Adrenal gland (tissue), 9 donors: ENCODE measurements at regions not wholly inside any gene's neighbourhood (a gene's known extent, or its start where the extent isn't known, plus 50 kb on each side); places are given as distances from the start of the nearest gene placed in this dataset.
A peak's percentile ranks its signal among the peaks of the same experiment; 100 is the strongest.

ENCODE experiments used
- DNase-seq, 7 donors: peaks; one replicate each; pipeline ENCODE4 v3.0.0-alpha.2; 2019 to 2020
- H3K27ac ChIP-seq, 5 donors: fragments of 200-600 bp; sonication (generic) in 4 of 5; 1 replicate in 3 of 5; 2 replicates in 2 of 5; pipeline versions ENCODE4 v1.5.1 to v1.8.0; 2016 to 2020; ENCODE audit warnings: mild to moderate bottlenecking in 1 of 5
- H3K27me3 ChIP-seq: fragments of 200-600 bp; 2 replicates; pipeline ENCODE4 v1.8.0; 2021
- H3K36me3 ChIP-seq, 2 donors: fragments of 200-600 bp; replicated peaks in 1 of 2; 1 replicate in 1 of 2; 2 replicates in 1 of 2; pipeline versions ENCODE4 v1.5.1 to v1.8.0; 2018 to 2022
- H3K4me1 ChIP-seq, 2 donors: fragments of 200-600 bp; replicated peaks in 1 of 2; 1 replicate in 1 of 2; 2 replicates in 1 of 2; pipeline versions ENCODE4 v1.5.1 to v1.8.0; 2018 to 2021
- H3K4me3 ChIP-seq, 4 donors: fragments of 200-600 bp; sonication (generic) in 3 of 4; one replicate each; pipeline ENCODE4 v1.5.1; 2016 to 2018
- H3K9me3 ChIP-seq, 3 donors: fragments of 200-600 bp; sonication (generic) in 1 of 3; replicated peaks in 1 of 3; 1 replicate in 2 of 3; 2 replicates in 1 of 3; pipeline versions ENCODE4 v1.5.1 to v1.8.0; 2016 to 2021
- POLR2A ChIP-seq, 2 donors: fragments of 450-650 bp; IDR thresholded peaks; one replicate each; pipeline ENCODE4 v1.6.1; 2017; ENCODE audit warnings: antibody characterized with exemption in 2 of 2, mild to moderate bottlenecking in 2 of 2, moderate library complexity in 1 of 2
- WGBS, 4 donors: extraction: QIAGEN DNeasy Blood & Tissue Kit in 2 of 4; methylation state at CpG; one replicate each; pipeline versions ENCODE4 v1.1.5 to v1.1.7; 2013 to 2017; 5-methylcytosine and 5-hydroxymethylcytosine counted together
- intact Hi-C, 2 donors: fragments of 100-400 bp; cut with DNase I; formaldehyde crosslinking; loops; one replicate each; pipeline versions ENCODE4 v1.14.1 to v1.15.0; 2022 to 2023
- TF ChIP-seq, protein P1 (sequence below), 6 experiments: fragments of 450-650 bp in 4 of 6; fragments of 200-600 bp in 2 of 6; sonication (generic) in 1 of 6; IDR thresholded peaks; 1 replicate in 5 of 6; 2 replicates in 1 of 6; pipeline versions ENCODE4 v1.5.1 to v1.8.0; 2016 to 2021; ENCODE audit warnings: antibody characterized with exemption in 6 of 6, mild to moderate bottlenecking in 2 of 6, moderate library complexity in 1 of 6
- donor health status: healthy with polysubstance abuse.
- donor health status: Bipolar disorder and iron deficiency.
- donor health status: DM: yes; HTN: yes; CAD: no.
- donor health status: DM: no; HTN: no; CAD: no.
- donor health status: DM: no; HTN: no; CAD: no.

DNA sequence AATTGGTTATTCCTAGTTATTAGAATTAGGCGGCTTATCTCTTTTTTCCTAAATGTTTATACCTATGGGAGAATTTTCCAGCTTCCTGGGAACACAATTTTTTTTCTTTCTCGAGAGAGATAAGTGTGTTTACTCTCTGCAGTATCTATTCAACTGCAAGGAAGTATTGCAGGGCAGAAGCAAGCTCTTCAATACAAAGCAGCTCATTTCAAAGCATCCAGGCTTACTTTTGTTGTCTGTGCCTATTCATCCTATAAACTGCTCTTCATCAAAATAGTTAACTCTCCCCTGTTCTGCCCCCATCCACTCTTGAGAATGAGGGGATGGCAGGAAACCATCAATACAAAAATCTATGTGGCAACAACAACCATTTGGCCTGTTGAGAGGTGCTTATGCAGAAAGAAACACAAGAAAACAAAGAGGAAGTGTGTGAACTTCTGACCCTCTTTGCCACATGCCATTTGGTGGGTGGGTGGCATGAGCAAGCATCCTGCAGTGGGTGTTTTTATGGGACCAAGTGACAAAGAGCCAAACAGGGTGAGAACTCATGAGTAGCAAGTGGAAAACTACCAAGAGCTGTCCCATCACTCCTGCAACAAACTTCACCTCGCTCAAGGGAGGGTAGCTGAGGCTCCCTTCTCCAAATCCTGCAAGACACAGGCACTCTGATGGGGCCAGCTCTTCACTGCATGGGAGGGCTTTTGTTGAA is 50.6 kb upstream of the MRPS6 start:
- DNase-seq = peak in 3 of 7 donors; percentile 10 to 31 (median 19)
- intact Hi-C loops = no loop called here
- H3K4me3 ChIP-seq = no peak overlapping the region
- 54 to 70% (median 59%) methylated on average over 3 of the region's 3 CpGs for WGBS, 4 donors
- TF ChIP-seq, protein P1, sequence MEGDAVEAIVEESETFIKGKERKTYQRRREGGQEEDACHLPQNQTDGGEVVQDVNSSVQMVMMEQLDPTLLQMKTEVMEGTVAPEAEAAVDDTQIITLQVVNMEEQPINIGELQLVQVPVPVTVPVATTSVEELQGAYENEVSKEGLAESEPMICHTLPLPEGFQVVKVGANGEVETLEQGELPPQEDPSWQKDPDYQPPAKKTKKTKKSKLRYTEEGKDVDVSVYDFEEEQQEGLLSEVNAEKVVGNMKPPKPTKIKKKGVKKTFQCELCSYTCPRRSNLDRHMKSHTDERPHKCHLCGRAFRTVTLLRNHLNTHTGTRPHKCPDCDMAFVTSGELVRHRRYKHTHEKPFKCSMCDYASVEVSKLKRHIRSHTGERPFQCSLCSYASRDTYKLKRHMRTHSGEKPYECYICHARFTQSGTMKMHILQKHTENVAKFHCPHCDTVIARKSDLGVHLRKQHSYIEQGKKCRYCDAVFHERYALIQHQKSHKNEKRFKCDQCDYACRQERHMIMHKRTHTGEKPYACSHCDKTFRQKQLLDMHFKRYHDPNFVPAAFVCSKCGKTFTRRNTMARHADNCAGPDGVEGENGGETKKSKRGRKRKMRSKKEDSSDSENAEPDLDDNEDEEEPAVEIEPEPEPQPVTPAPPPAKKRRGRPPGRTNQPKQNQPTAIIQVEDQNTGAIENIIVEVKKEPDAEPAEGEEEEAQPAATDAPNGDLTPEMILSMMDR (IDR thresholded peaks at IDR 0.05) = no peak
- TF ChIP-seq POLR2A (IDR thresholded peaks at IDR 0.05) = no peak
- H3K27me3 ChIP-seq = no peaks in the 10 kb centered on the region
- H3K4me1 ChIP-seq = peaks cover 0 to 15% of the 10 kb centered on the region in 2 donors
- H3K27ac ChIP-seq = no peak overlapping the region
- H3K9me3 ChIP-seq = no peaks in the 10 kb centered on the region
- H3K36me3 ChIP-seq = no peaks in the 10 kb centered on the region

DNA sequence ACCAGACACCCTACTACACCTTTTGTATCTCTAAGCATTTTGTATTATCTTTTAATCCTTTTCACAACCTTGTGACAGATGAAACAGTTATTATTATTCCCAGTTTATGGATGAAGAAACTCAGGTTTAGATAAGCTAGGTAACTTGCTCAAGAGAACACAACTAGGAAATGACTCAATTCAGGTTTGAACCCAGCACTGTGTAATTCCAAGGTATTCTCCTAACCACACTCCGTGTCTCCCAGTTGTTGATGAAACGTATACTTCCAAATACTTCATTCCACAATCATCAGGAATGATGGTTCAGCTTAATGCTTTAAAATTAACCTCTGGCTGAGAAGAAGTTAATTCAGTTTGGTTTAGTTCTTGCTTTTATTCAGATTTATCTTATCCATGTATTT is 51.7 kb upstream of the MRPS6 start:
- no peaks in the 10 kb centered on the region for H3K27me3 ChIP-seq
- no peak overlapping the region for H3K27ac ChIP-seq
- H3K4me1 ChIP-seq = peaks cover 0 to 15% of the 10 kb centered on the region in 2 donors
- TF ChIP-seq, protein P1 (IDR thresholded peaks at IDR 0.05) = no peak
- no peak for TF ChIP-seq POLR2A (IDR thresholded peaks at IDR 0.05)
- WGBS, 4 donors = 81 to 93% (median 86%) methylated on average over 2 of the region's 2 CpGs
- H3K4me3 ChIP-seq = no peak overlapping the region
- DNase-seq = no peak
- no peaks in the 10 kb centered on the region for H3K36me3 ChIP-seq
- H3K9me3 ChIP-seq = no peaks in the 10 kb centered on the region
- intact Hi-C loops = no loop called here

DNA sequence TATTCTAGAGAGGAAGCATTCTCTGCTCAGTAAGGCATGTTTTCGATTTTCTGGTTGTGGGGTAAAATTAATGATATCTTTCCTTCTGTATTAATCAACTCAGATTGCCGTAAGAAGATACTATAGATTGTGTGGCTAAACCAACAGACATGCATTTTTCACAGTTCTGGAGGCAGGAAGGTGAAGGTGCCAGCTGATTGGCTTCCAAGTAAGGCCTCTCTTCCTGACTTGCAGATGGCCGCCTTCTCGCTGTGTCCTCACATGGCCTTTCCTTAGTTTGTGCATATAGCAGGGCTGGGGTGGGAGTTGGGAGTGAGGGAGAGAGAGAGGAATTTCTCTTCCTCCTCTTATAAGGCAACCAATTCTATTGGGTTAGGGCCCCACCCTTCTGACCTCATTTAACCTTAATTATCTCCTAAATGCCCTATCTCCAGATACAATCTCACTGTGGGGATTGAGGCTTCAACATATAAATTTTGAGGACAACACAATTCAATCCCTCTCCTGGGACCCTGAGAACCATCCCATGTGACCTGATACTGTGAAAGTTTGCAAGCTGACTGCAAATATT is 52.3 kb upstream of the MRPS6 start:
- 89 to 96% (median 90%) methylated on average over 4 of the region's 4 CpGs for WGBS, 4 donors
- intact Hi-C loops = no loop called here

More for the DNA sequence above, 52.3 kb upstream of the MRPS6 start:
- no peak overlapping the region for H3K27ac ChIP-seq
- no peak for DNase-seq
- no peak overlapping the region for H3K4me3 ChIP-seq
- no peaks in the 10 kb centered on the region for H3K9me3 ChIP-seq
- H3K36me3 ChIP-seq = no peaks in the 10 kb centered on the region
- H3K4me1 ChIP-seq = peaks cover 0 to 15% of the 10 kb centered on the region in 2 donors
- no peak for TF ChIP-seq POLR2A (IDR thresholded peaks at IDR 0.05)
- TF ChIP-seq, protein P1 (IDR thresholded peaks at IDR 0.05) = no peak
- no peaks in the 10 kb centered on the region for H3K27me3 ChIP-seq
